H9 (cell line): ENCODE measurements at regions not wholly inside any gene's neighbourhood (a gene's known extent, or its start where the extent isn't known, plus 50 kb on each side); places are given as distances from the start of the nearest gene placed in this dataset.

Source experiments
- DNase-seq: peaks from one replicate; pipeline ENCODE4 v3.0.0-alpha.2; 2017
- H2AFZ ChIP-seq: one replicate; pipeline ENCODE4 v1.6.1; 2013; ENCODE audit warnings: mild to moderate bottlenecking, low read length, control low read depth, moderate library complexity
- H2AK5ac ChIP-seq: 2 replicates; pipeline ENCODE4 v1.6.1; 2013; ENCODE audit warnings: low read length, control low read depth, mixed read lengths; ENCODE audit not compliant: insufficient read length
- H2BK120ac ChIP-seq: one replicate; pipeline ENCODE4 v1.6.1; 2013; ENCODE audit warnings: low read depth, mild to moderate bottlenecking, low read length, control low read depth, inconsistent platforms; ENCODE audit not compliant: poor library complexity, severe bottlenecking
- H2BK12ac ChIP-seq: 2 replicates; pipeline ENCODE4 v1.6.1; 2013; ENCODE audit warnings: low read length, control low read depth, mixed read lengths, low read depth; ENCODE audit not compliant: insufficient read length
- H2BK15ac ChIP-seq: 2 replicates; pipeline ENCODE4 v1.6.1; 2013; ENCODE audit warnings: low read depth, low read length, control low read depth
- H2BK20ac ChIP-seq: one replicate; pipeline ENCODE4 v1.6.1; 2013; ENCODE audit warnings: low read depth, mild to moderate bottlenecking, low read length, control low read depth, inconsistent platforms; ENCODE audit not compliant: poor library complexity, severe bottlenecking
- H2BK5ac ChIP-seq: 2 replicates; pipeline ENCODE4 v1.6.1; 2013; ENCODE audit warnings: low read length, control low read depth, mixed read lengths; ENCODE audit not compliant: insufficient read length
- H3K14ac ChIP-seq: 2 replicates; pipeline ENCODE4 v1.6.1; 2013; ENCODE audit warnings: low read length, control low read depth; ENCODE audit not compliant: insufficient read depth
- H3K18ac ChIP-seq: 2 replicates; pipeline ENCODE4 v1.6.1; 2013; ENCODE audit warnings: low read depth, mild to moderate bottlenecking, mixed read lengths, low read length, control low read depth; ENCODE audit not compliant: insufficient read length
- H3K23ac ChIP-seq: 2 replicates; pipeline ENCODE4 v1.6.1; 2013; ENCODE audit warnings: low read length, control low read depth, mixed read lengths, low read depth; ENCODE audit not compliant: insufficient read length
- H3K23me2 ChIP-seq: 2 replicates; pipeline ENCODE4 v1.6.1; 2013; ENCODE audit warnings: low read depth, mild to moderate bottlenecking, mixed read lengths, low read length, control low read depth; ENCODE audit not compliant: insufficient read length, poor library complexity, severe bottlenecking
- H3K27ac ChIP-seq: 2 replicates; pipeline ENCODE4 v1.5.1; 2013; ENCODE audit warnings: low read length, control low read depth, mixed read lengths, low read depth; ENCODE audit not compliant: insufficient read length
- H3K27me3 ChIP-seq: 2 replicates; pipeline ENCODE4 v1.6.1; 2013; ENCODE audit warnings: low read length, control low read depth, inconsistent platforms; ENCODE audit not compliant: insufficient read depth
- H3K4ac ChIP-seq: 2 replicates; pipeline ENCODE4 v1.6.1; 2013; ENCODE audit warnings: low read depth, mild to moderate bottlenecking, control low read depth, inconsistent platforms, low read length, moderate library complexity
- H3K4me1 ChIP-seq: 2 replicates; pipeline ENCODE4 v1.6.1; 2013; ENCODE audit warnings: low read length, control low read depth, inconsistent platforms; ENCODE audit not compliant: insufficient read depth
- H3K4me2 ChIP-seq: 2 replicates; pipeline ENCODE4 v1.6.1; 2013; ENCODE audit warnings: low read length, control low read depth, mixed read lengths; ENCODE audit not compliant: insufficient read length, insufficient read depth
- H3K56ac ChIP-seq: 2 replicates; pipeline ENCODE4 v1.6.1; 2013; ENCODE audit warnings: low read depth, mild to moderate bottlenecking, mixed read lengths, low read length, control low read depth; ENCODE audit not compliant: insufficient read length
- H3K79me1 ChIP-seq: 2 replicates; pipeline ENCODE4 v1.6.1; 2013; ENCODE audit warnings: low read depth, mild to moderate bottlenecking, moderate library complexity, low read length, control low read depth, inconsistent platforms; ENCODE audit not compliant: insufficient read depth, poor library complexity, severe bottlenecking
- H3K79me2 ChIP-seq: 2 replicates; pipeline ENCODE4 v1.6.1; 2013; ENCODE audit warnings: low read length, control low read depth, inconsistent platforms; ENCODE audit not compliant: insufficient read depth
- H3K9ac ChIP-seq: 2 replicates; pipeline ENCODE4 v1.6.1; 2013; ENCODE audit warnings: low read length, control low read depth, mixed read lengths; ENCODE audit not compliant: insufficient read length; ENCODE audit errors: extremely low read depth
- H3K9me3 ChIP-seq: one replicate; pipeline ENCODE4 v1.6.1; 2013; ENCODE audit warnings: low read depth, low read length, inconsistent platforms; ENCODE audit not compliant: control insufficient read depth
- H3T11ph ChIP-seq: one replicate; pipeline ENCODE4 v1.6.1; 2013; ENCODE audit warnings: mild to moderate bottlenecking, low read length, control low read depth, inconsistent platforms
- H4K20me1 ChIP-seq: one replicate; pipeline ENCODE4 v1.6.1; 2013; ENCODE audit not compliant: control insufficient read depth, insufficient read length, insufficient read depth
- H4K5ac ChIP-seq: 2 replicates; pipeline ENCODE4 v1.6.1; 2013; ENCODE audit warnings: low read depth, mild to moderate bottlenecking, mixed read lengths, low read length, control low read depth; ENCODE audit not compliant: insufficient read length
- H4K8ac ChIP-seq: replicated peaks from 2 replicates; pipeline ENCODE4 v1.6.1; 2013; ENCODE audit warnings: low read length, control low read depth, mixed read lengths, low read depth; ENCODE audit not compliant: insufficient read length
- H4K91ac ChIP-seq: 2 replicates; pipeline ENCODE4 v1.6.1; 2013; ENCODE audit warnings: low read depth, mild to moderate bottlenecking, moderate library complexity, mixed read lengths, low read length, control low read depth; ENCODE audit not compliant: insufficient read length
- H3K27ac Mint-ChIP-seq, 3 experiments: 2 replicates in 2 of 3; 3 replicates in 1 of 3; pipeline ENCODE4 v1.8.0; 2020 to 2021; ENCODE audit warnings: mixed read lengths in 3 of 3, mild to moderate bottlenecking in 1 of 3, moderate library complexity in 1 of 3
- H3K27me3 Mint-ChIP-seq: 2 replicates; pipeline ENCODE4 v1.8.0; 2021; ENCODE audit warnings: low read depth, mild to moderate bottlenecking, moderate library complexity, mixed read lengths
- H3K36me3 Mint-ChIP-seq, 3 experiments: 2 replicates in 2 of 3; 3 replicates in 1 of 3; pipeline ENCODE4 v1.8.0; 2020 to 2021; ENCODE audit warnings: low read depth in 3 of 3, mixed read lengths in 3 of 3; ENCODE audit not compliant: insufficient read depth in 1 of 3
- H3K4me1 Mint-ChIP-seq, 2 experiments: 2 replicates each; pipeline ENCODE4 v1.8.0; 2020; ENCODE audit warnings: mixed read lengths in 2 of 2
- H3K4me3 Mint-ChIP-seq, 2 experiments: 2 replicates in 1 of 2; 3 replicates in 1 of 2; pipeline ENCODE4 v1.8.0; 2020 to 2021; ENCODE audit warnings: mild to moderate bottlenecking in 2 of 2, mixed read lengths in 2 of 2, moderate library complexity in 1 of 2
- H3K9me3 Mint-ChIP-seq, 2 experiments: 2 replicates in 1 of 2; 3 replicates in 1 of 2; pipeline ENCODE4 v1.8.0; 2020; ENCODE audit warnings: mild to moderate bottlenecking in 2 of 2, mixed read lengths in 2 of 2, moderate library complexity in 1 of 2
- WGBS: extraction: QIAGEN DNeasy Blood & Tissue Kit; methylation state at CpG from one replicate; pipeline ENCODE4 v1.1.7; 2013; ENCODE audit warnings: missing lambda C conversion rate, low lambda C conversion rate, mixed read lengths; ENCODE audit not compliant: insufficient read length; ENCODE audit errors: extremely low coverage; 5-methylcytosine and 5-hydroxymethylcytosine counted together
- TF ChIP-seq, protein P1 (sequence below): fragments of 200-600 bp; sonication (generic); conservative IDR thresholded peaks from 3 replicates; pipeline ENCODE4 v1.8.0; 2021; ENCODE audit warnings: antibody characterized with exemption, mild to moderate bottlenecking

DNA sequence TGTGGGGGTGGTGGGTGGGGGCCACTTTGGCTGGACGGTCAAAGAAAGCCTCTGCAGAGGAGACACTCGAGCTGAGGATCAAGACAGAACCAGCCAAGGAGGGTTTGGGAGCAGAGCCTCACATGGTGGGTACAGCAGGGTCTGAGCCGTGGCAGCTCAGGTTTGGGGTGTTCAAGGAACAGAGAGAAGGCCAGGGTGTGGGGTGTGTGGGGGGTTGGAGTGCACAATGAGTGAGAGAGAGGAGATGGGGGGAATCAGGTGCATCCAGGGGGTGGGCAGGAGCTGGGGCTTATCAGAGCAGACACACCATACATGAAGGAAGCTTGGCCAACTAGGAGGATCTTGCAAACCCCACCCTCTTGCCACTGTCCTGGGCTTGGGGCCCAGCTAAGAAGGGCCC is 140.0 kb downstream of the NSG2 start:
- H3K23ac ChIP-seq = no peak overlapping the region
- H3K9ac ChIP-seq = no peak overlapping the region
- no peaks in the 10 kb centered on the region for H3K4me1 ChIP-seq
- no peak overlapping the region for H3K27ac ChIP-seq
- H3K18ac ChIP-seq = no peak overlapping the region
- H2BK5ac ChIP-seq = no peak overlapping the region
- H3K4me3 Mint-ChIP-seq = no peak overlapping the region
- 0 out of 2 replicates have a peak overlapping the region, but pooled peaks have one; percentile 30 for H3K14ac ChIP-seq
- H2AK5ac ChIP-seq = no peak overlapping the region
- no peak overlapping the region for H3K4me2 ChIP-seq
- H3K23me2 ChIP-seq = no peaks in the 10 kb centered on the region
- TF ChIP-seq, protein P1, sequence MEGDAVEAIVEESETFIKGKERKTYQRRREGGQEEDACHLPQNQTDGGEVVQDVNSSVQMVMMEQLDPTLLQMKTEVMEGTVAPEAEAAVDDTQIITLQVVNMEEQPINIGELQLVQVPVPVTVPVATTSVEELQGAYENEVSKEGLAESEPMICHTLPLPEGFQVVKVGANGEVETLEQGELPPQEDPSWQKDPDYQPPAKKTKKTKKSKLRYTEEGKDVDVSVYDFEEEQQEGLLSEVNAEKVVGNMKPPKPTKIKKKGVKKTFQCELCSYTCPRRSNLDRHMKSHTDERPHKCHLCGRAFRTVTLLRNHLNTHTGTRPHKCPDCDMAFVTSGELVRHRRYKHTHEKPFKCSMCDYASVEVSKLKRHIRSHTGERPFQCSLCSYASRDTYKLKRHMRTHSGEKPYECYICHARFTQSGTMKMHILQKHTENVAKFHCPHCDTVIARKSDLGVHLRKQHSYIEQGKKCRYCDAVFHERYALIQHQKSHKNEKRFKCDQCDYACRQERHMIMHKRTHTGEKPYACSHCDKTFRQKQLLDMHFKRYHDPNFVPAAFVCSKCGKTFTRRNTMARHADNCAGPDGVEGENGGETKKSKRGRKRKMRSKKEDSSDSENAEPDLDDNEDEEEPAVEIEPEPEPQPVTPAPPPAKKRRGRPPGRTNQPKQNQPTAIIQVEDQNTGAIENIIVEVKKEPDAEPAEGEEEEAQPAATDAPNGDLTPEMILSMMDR = no peak
- no peaks in the 10 kb centered on the region; a peak in 1 of 7 replicates for H3K36me3 Mint-ChIP-seq
- DNase-seq = peak; percentile 11
- WGBS = no CpG with 5 or more reads among the region's 3 CpGs
- H3K56ac ChIP-seq = no peak overlapping the region
- H3K4me1 Mint-ChIP-seq = peaks cover 12 to 14% of the 10 kb centered on the region in 2 experiments; a peak in 3 of 4 replicates
- no peak overlapping the region for H2BK120ac ChIP-seq
- no peaks in the 10 kb centered on the region for H3K79me1 ChIP-seq
- H2BK15ac ChIP-seq = no peak overlapping the region
- H4K91ac ChIP-seq = no peak overlapping the region
- no peak overlapping the region for H3K27ac Mint-ChIP-seq
- H3K4ac ChIP-seq = no peak overlapping the region
- H3T11ph ChIP-seq = no peak overlapping the region
- no peak overlapping the region for H4K8ac ChIP-seq
- peaks cover 3% of the 10 kb centered on the region for H3K27me3 Mint-ChIP-seq
- no peaks in the 10 kb centered on the region for H3K9me3 Mint-ChIP-seq
- H4K20me1 ChIP-seq = no peaks in the 10 kb centered on the region
- H2BK12ac ChIP-seq = no peak overlapping the region
- H2BK20ac ChIP-seq = no peak overlapping the region
- H4K5ac ChIP-seq = no peak overlapping the region
- no peaks in the 10 kb centered on the region for H3K27me3 ChIP-seq
- no peak overlapping the region for H2AFZ ChIP-seq
- no peaks in the 10 kb centered on the region for H3K9me3 ChIP-seq
- no peaks in the 10 kb centered on the region for H3K79me2 ChIP-seq
